GM19240 (cell line): ENCODE measurements at regions not wholly inside any gene's neighbourhood (a gene's known extent, or its start where the extent isn't known, plus 50 kb on each side); places are given as distances from the start of the nearest gene placed in this dataset.

Source experiments
- DNase-seq: peaks from one replicate; pipeline ENCODE4 v3.0.0; 2011; ENCODE audit warnings: low spot score; ENCODE audit not compliant: insufficient read length

DNA sequence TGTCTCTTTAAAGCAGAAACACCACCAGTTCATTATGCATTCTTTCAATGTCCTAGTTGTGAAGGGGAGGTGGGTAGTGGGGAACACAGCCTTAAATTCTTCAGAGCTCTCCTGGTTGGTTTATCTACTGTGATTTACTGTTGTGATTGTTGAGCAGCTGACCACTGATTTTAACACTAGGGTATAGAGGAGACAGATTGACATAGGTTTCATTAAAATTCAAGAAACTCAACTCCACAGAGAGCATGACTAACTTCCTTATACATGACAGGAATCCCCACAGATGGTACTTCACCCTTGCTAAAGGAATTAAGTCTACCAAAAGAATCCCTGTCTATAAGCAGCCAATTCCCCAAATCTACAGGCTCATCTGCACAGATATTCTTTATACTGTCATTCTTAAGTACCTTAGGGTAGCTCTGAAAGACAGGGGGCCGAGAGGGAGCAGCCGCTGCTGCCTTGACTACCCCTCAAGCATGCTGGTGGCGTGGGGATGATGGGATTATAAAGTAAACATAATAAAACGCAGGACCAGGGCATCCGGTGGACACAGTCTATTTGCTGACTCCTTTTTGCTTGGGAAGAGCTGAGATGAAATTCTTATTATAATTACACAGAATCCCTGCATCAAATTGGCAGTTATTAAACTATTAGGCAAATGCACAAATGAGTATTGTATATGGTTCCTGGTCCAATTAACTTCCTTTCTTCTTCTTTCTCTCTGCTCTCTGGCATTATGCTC, 1377.6 kb upstream of the PIK3C3 start:
- no peak for DNase-seq

DNA sequence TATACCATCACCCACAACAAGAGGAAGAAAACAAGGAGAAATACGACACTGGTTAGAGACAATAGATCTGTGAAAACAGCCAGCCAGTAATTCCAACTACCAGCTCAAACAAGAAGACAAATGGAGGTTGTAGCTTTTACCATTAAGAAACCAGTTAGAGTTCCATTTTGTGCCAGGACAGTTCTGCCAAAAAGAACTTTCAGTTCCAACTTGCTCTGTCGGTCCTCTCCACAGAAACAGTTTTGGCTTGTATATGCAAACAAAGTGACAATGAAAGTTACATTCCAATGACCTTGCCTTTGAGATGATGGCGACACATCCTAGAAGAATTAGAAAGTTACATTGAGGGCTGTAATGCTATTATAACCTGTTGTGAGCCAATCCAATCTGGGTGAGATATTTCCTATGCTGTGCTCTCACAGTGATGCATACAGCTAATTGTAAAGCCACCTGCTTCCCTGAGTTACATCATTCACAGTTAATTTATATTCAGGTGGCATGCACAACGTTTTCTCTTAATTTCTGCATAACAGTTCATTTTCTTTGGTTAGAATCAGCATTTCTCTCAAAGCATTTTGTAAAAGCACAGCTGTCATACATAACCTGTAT, 1378.4 kb upstream of the PIK3C3 start:
- DNase-seq: no peak

DNA sequence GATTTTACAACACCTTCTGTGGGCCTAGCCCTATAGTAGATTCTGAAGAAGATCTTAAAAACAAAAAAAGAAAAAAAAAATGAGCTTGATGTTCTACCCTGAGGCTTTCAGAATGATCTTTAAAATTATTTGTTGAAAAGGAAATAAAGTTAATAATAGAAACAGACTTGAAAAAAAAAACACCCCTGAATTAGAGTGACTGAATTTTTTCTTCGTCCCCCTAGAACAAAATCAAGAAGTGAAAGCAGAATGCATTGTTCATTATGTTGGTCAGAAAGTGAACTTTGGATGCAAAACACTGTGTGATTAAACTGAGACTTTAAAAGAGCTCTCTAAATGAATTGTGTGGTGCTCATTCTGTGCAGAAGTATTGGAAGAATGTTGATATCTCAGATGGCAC, 1384.4 kb upstream of the PIK3C3 start:
- no peak for DNase-seq

DNA sequence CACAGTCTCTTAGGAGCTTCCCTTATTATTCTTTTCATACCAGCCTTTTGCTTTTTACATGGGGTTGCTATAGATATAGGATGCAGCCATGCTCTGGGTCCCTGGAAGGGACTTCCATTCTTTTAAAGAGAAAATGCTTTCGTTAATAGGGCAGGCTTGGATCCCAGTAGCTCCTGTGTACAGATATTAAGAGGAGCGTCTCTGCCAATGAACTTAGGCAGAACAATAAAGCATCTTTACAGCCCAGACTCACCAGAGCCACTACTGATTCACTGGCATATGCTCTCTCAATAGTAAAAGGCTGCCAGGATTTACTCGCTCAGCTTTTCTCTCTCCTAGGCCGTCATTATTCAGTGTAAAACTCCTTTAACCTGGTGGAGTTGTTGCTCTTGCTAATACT, 1385.4 kb upstream of the PIK3C3 start:
- no peak for DNase-seq

DNA sequence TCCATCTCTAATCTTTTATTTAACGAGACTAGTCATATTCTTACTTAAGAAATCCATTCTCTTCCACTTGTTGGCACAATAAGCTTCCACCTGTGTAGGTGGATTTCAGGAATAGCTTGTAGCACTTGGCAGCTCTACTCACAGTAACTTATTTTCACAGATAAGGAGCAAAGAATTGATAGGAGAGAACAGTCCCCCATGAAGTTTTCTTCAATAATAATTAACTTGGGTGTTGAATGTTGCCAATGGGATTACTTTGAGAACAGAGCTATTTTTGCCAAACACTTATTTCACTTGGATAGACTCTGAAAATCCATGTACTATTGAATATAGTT, 1388.6 kb upstream of the PIK3C3 start:
- DNase-seq: no peak

DNA sequence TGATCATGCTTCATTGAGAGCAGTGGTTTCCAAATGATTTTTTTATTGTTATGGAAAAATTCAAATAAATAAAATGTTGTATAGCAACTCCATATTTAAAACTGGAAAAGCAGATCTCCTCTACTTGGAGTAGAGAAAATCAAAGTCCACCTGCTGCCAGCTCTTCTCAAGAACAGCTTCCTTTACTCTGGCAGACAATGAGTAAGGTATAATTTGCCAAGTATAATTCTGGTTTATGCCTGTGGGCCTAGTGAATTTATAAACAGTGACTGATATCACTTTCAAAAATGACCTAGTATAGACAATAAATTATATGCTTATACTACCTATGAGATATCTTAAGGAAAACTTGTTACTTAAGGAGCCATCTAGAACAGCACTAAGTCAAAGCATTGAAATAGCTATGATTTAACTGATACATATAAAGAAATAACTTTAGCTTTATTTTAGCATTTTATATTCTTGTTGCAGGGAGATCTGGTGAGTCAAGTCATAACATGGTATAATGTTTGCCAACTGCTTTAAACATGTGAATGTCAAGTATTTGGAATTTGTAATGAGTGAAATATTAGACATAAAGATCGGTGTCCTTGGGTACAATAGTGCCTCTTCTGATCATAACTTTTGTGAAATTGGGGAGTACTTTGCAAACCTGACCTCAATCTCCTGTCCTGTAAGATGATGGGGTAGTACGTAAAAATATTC, 1389.1 kb upstream of the PIK3C3 start:
- no peak for DNase-seq

DNA sequence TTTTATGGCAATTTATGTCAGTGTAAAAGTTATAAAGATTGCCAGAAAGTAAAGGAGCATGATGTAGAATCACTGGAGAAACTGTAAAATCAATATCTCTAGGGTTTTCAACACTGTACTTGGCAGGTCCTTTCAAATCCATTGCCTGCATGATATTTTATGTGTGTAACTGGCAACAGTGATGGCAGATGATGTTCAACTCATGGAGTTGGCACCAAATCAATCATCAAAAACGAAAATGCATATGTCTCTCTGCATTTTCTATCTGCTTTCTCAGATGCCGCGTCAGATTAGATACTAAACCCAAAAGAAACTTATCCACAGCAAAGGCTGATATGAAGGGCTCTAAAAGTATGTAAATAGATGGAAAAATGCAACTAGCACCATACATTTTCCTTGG, 1395.5 kb upstream of the PIK3C3 start:
- DNase-seq: no peak

DNA sequence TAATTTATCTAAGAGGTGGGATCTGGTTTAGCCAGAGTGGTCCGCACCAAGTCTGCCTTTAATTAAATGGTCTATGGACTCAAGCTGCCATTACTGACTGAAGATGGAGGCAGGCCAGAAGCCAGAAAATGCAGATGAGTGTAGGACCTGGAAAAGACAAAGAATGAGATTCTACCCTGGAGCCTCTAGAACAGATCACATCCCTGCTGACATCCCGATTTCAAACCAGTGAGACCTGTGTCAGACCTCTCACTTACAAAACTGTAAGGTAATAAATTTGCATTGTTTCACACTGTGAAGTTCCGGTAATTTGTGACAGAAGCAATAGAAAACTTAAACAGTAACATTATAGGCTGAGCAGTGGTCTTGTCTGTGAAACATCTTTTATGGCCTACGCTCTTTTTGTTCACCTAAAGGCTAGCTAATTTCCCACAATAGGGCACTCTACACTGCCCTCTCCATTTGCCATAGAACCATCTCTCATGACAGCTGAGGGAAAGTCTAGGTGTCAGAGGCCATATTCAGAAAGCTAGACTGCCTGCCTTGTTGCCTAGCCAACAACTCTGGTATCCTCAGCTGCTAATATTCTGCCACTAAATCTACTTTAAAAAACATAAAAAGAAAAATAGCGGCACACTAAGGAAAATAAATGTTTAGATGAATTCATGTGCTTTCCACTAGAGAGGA, 1396.2 kb upstream of the PIK3C3 start:
- DNase-seq: no peak

DNA sequence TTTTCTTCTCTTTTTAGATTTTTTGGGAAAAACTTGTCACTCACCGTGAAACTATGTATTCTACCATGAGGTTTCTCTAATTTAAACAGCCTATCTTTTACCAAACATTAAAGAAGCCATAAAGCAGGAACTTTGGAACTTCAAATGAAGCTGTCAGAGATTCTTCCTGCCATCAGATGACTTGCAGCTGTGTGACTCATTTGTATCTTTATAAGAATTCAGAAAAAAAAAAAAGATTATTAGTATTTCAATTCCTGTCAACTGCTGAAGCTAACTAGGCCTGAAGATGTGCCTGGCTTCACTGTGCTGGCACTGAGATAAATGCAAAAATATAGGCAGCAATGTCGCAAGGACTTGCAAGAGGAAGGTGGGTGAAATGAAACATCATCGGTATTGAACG, 1399.1 kb upstream of the PIK3C3 start:
- no peak for DNase-seq

DNA sequence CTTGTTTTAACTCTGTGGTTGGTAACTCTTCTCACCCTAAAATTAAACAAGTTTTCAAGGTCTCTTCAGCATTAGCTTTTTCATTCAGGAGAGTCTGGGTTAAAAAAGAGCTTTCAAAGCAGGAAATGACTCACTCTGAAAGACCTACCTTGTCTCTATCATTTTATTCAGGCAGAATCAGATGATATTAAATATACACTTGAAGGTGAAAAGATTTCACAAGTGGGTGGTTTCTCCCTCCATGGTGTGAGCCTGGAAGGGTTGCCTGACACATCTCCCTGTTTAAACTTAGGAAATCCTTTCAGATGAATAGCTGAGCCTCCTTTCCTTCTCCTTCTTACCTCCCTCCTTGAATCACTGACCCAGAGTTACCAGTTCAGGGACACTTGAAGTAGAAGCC, 1402.0 kb upstream of the PIK3C3 start:
- DNase-seq: no peak

DNA sequence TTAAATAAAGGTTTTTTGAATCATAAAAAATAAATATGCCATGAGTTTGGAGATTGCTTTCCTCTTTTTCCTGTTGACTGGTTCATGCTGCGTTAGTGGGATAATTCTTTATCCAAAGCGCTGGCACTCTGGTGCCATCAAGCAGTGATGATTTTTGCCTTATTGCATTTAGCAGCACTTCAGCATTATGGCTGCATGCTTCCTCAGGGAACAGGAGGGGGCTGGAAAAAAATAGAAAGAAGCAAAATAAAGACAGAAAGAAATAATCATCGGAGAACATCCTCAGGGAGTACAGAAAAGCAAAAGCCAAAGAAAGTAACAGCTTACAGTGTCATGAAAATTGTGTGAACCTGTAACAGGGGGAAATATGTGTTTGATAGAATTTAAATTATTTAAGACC, 1408.2 kb upstream of the PIK3C3 start:
- no peak for DNase-seq

DNA sequence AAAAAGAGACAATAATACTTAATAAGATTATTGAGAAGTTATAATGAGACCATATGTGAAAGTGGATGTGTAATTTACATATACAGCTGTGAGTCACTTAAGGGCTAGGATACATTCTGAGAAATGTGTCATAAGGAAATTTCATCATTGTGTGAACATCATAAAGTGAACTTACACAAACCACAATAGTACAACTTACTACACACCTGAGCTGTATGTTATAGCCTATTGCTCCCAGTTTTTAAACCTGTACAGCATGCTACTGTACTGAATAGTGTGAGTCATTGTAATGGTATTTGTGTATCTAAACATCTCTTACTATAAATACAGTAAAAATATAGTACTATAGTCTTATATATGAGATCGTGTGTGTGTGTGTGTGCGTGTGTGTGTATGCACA, 1420.3 kb upstream of the PIK3C3 start:
- no peak for DNase-seq

DNA sequence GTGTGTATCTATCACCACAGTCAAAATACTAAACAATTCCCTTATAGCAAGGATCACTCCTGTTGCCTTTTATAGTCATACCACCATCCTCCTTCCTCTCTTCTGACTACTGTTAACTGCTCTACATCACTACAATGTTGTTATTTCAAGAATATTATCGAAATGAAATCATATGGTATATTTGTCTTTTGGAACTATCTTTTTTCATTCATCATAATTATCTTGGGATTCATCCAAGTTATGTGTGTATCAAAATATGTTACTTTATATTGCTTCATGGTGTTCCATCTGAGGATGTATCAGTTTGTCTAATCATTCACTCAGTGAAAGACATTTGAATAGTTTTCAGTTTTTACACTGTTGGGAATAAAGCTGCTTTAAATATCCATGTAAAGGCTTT, 1423.0 kb upstream of the PIK3C3 start:
- no peak for DNase-seq

DNA sequence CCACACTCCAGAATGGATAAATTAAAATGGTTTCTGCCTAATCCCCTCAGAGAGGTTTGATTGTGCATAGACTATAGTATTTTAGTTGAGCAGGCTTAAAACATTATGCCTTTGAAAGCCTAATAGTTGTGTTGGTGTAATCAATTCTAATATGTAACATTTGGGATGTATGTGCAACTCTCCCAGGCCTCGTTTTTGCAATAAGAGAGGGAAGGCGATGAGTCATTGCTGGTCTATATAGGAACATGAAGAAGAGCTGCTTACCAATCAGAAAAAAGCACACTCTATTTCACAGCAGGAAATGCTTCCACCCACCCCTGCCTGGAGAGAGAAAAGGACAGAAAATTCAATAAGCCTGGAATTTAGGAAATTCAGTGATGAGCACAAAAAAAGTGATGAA, 1424.0 kb upstream of the PIK3C3 start:
- DNase-seq: no peak

DNA sequence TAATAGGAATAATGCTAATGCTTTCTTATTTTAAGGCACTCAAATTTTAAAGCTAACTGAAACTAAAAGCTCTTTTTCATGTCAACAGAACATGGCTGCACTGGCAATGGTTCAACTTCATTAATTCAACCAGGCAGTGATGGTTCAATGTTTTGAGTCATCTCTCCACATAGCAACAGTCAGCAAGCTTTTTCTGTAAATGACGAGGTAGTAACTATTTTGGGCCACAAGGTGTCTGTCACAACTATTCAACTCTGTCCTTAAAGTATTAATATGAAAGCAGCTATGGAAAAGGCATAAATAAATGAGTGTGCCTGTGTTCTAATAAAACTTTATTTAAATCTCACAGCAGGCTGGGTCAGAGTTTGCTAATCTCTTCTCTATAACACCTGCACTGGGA, 1425.6 kb upstream of the PIK3C3 start:
- DNase-seq: no peak

DNA sequence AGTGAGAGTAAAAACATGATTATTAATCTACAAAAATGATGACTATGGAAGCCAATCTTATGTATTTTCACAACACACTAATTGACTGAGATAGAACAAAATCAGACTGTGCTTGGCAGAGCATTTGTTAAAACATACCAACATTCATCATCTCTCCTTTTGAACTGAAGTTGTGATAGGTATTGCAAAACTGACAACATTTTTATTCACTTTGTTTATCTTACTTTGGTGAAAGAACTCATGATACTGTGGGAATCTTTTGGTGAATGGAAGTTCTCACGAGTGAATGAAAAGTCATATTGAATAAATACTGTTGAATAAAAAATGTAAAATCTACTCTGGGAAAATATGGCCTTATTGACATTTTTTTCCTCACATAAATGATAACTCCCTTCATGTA, 1430.2 kb upstream of the PIK3C3 start:
- DNase-seq: no peak

DNA sequence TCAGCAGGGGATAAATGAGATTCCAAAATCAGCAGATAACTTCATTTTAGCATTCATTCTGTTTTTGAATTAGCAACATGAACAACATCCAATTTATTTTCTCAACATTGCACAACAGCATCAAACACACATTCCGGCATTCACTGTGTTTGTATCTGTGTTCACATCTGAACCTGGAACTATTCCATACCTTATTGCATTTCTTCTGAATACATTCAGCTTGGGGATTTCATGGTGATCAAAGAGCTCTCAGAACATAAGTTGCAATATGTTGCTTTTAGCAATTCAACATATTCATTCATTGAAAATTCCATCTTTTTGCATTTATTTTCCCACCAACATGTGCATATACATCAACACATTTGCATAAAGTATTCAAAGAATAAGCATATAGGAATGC, 1431.7 kb upstream of the PIK3C3 start:
- no peak for DNase-seq

DNA sequence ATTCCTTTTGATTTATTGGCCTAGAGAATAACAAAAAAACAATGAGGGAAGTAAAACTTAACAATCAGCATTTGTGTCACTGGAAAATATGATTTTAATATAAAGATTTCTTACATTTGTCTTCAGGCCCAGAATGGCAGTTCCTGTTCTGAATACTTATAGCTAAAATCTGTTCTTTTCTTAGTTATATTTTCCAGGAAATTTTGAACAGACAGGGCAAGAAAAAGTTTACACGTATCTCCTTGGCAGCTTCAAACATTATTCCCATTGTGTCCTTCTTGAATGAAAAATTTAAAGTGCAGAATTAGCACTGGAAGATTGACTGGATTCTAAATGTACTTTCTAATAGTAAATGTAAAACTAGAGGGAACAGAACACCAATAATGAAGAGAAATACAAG, 1454.0 kb upstream of the PIK3C3 start:
- DNase-seq: no peak

DNA sequence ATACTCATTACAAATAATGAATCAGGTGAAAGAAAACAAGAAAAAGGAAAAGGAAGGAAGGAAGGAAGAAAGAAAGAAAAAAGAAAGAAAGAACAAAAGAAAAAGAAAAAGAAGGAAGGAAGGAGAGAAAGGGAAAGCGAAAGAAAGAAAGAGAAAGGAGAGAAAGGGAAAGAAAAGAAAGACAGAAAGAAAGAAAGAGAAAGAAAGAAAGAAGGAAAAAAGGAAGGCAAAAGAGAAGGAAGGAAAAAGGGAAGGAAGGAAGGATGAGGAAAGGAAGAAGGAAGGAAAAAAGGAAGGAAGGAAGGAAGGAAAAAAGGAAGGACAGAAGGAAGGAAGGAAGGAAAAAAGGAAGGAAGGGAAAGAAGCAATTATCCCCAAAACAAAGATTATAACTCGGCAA, 1460.4 kb upstream of the PIK3C3 start:
- no peak for DNase-seq

DNA sequence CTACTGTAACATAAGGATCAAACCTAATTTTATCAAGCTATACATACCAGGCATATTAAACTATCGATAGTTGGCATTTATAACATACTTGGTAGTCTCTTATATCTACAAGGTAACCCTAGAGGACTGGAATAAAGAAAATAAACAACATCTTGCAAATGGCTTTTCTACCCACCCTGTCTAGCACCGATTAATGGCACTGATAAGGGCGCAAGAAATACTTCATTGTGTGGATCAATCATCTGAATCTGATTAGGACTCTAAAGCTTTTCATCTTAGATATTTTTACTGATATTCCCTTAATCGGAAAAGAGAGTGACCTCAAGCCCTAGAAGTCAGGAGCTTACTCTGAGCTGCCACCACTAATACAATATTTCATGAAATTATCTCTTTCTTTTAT, 1461.7 kb upstream of the PIK3C3 start:
- DNase-seq: no peak

DNA sequence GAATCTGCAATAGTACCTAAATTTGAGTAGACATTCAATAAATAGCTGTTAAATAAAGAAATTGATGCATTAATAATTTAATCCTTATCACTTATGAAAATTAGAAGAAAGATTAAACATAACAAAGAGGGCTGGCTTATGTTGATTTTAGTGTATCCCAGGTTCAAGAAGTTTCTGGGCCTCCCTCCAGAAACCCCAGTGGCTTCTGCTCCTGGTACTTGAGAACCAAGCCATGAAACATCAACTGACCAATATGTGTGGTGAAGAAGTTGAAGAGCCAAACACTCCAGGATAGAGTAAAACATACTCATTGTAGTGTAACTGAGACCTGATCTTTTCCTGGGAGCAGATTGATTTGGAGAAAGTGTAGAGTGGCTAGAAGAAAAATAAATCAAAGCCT, 1465.7 kb upstream of the PIK3C3 start:
- DNase-seq: no peak

DNA sequence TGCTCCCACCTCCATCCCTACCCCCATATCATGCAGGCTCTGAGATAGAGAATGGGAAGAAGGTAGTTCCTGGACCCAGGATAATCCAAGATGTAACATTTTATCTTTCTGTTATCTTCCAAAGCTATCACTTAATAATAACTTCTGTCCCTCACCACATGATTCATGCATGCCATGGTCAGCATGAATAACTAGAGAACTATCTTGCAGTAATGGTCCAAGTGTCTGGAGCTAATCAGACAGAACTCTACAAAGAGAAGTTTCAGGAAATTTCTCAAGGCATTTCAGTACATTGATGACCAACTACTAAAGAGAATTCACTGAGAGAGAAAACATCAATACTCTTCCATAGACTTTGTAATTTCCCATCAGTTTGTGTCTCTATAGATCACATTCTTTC, 1469.7 kb upstream of the PIK3C3 start:
- DNase-seq: no peak
